ENCODE measurements at regions not wholly inside any gene's neighbourhood (a gene's known extent, or its start where the extent isn't known, plus 50 kb on each side); places are given as distances from the start of the nearest gene placed in this dataset.

GRCh38 chr14:80146941-80147340 lies 64.4 kb downstream of the DIO2 start:
- no peaks in the 10 kb centered on the region for H3K79me2 ChIP-seq (ENCODE audit: low read length)
- H3K9me3 ChIP-seq (ENCODE audit: low read length), result no peaks in the 10 kb centered on the region
- no peak overlapping the region for H3K4me2 ChIP-seq (ENCODE audit: low read depth, low read length, poor library complexity, severe bottlenecking)
- DNase-seq, result no peak
- no peak overlapping the region for H3K9ac ChIP-seq (ENCODE audit: low read length)
- H2AFZ ChIP-seq (ENCODE audit: low read length), result no peak overlapping the region
- 0 out of 2 replicates have a peak, but pooled peaks cover under 1% of the 10 kb centered on the region for H3K27me3 ChIP-seq (ENCODE audit: low read length)
- H3K27ac ChIP-seq (ENCODE audit: low read length), result no peak overlapping the region
- H3K36me3 ChIP-seq (ENCODE audit: insufficient read depth, low read length), result no peaks in the 10 kb centered on the region
- no peak overlapping the region for H3K4me3 ChIP-seq (ENCODE audit: low read length)
- H4K20me1 ChIP-seq (ENCODE audit: insufficient read depth, low read depth, low read length), result no peaks in the 10 kb centered on the region
- 0 out of 2 replicates have a peak, but pooled peaks cover 9% of the 10 kb centered on the region for H3K9me2 ChIP-seq (replicated peaks; ENCODE audit: insufficient read depth, low read length)
- no peaks in the 10 kb centered on the region for H3K4me1 ChIP-seq (ENCODE audit: low read length)

- no peaks in the 10 kb centered on the region for H3K9me2 ChIP-seq (replicated peaks; ENCODE audit: insufficient read depth, low read length)
Measured at GRCh38 chr14:80136358-80136757, 74.9 kb downstream of the DIO2 start.

GRCh38 chr14:80135305-80136088 lies 75.8 kb downstream of the DIO2 start:
- H3K27ac ChIP-seq (ENCODE audit: low read length), result no peak overlapping the region

More at GRCh38 chr14:80136358-80136757, 74.9 kb downstream of the DIO2 start:
- no peak overlapping the region for H3K9ac ChIP-seq (ENCODE audit: low read length)
- H3K27me3 ChIP-seq (ENCODE audit: low read length), result no peaks in the 10 kb centered on the region
- H3K36me3 ChIP-seq (ENCODE audit: insufficient read depth, low read length), result no peaks in the 10 kb centered on the region
- H3K4me3 ChIP-seq (ENCODE audit: low read length), result no peak overlapping the region
- H3K79me2 ChIP-seq (ENCODE audit: low read length), result no peaks in the 10 kb centered on the region
- H3K4me1 ChIP-seq (ENCODE audit: low read length), result no peaks in the 10 kb centered on the region
- no peaks in the 10 kb centered on the region for H4K20me1 ChIP-seq (ENCODE audit: insufficient read depth, low read depth, low read length)
- no peak for DNase-seq
- H3K9me3 ChIP-seq (ENCODE audit: low read length), result peaks cover 5% of the 10 kb centered on the region; the same call in 1 of the 2 replicates
- H2AFZ ChIP-seq (ENCODE audit: low read length), result no peak overlapping the region
- no peak overlapping the region for H3K27ac ChIP-seq (ENCODE audit: low read length)
- H3K4me2 ChIP-seq (ENCODE audit: low read depth, low read length, poor library complexity, severe bottlenecking), result no peak overlapping the region

GRCh38 chr14:80134321-80134720 lies 77.0 kb downstream of the DIO2 start:
- Histone ChIP-seq H3K9me3 (ENCODE audit: low read length) (peaks cover 5% of the 10 kb centered on the region; the same call in 1 of the 2 replicates), H3K9me2 (replicated peaks; ENCODE audit: insufficient read depth, low read length) (no peaks in the 10 kb centered on the region), H3K27me3 (ENCODE audit: low read length) (no peaks in the 10 kb centered on the region), H4K20me1 (ENCODE audit: insufficient read depth, low read depth, low read length) (no peaks in the 10 kb centered on the region), H3K4me1 (ENCODE audit: low read length) (no peaks in the 10 kb centered on the region), H3K36me3 (ENCODE audit: insufficient read depth, low read length) (no peaks in the 10 kb centered on the region), H3K27ac (ENCODE audit: low read length) (no peak overlapping the region), H3K4me2 (ENCODE audit: low read depth, low read length, poor library complexity, severe bottlenecking) (no peak overlapping the region), H3K9ac (ENCODE audit: low read length) (no peak overlapping the region), H3K4me3 (ENCODE audit: low read length) (no peak overlapping the region), H2AFZ (ENCODE audit: low read length) (no peak overlapping the region), H3K79me2 (ENCODE audit: low read length) (no peaks in the 10 kb centered on the region)
- DNase-seq, result no peak

More at GRCh38 chr14:80135305-80136088, 75.8 kb downstream of the DIO2 start:
- H3K79me2 ChIP-seq (ENCODE audit: low read length), result no peaks in the 10 kb centered on the region
- H3K4me2 ChIP-seq (ENCODE audit: low read depth, low read length, poor library complexity, severe bottlenecking), result no peak overlapping the region
- H3K4me1 ChIP-seq (ENCODE audit: low read length), result no peaks in the 10 kb centered on the region
- DNase-seq, result no peak
- H3K9ac ChIP-seq (ENCODE audit: low read length), result no peak overlapping the region
- H2AFZ ChIP-seq (ENCODE audit: low read length), result no peak overlapping the region
- no peaks in the 10 kb centered on the region for H3K36me3 ChIP-seq (ENCODE audit: insufficient read depth, low read length)
- H4K20me1 ChIP-seq (ENCODE audit: insufficient read depth, low read depth, low read length), result no peaks in the 10 kb centered on the region
- no peak overlapping the region for H3K4me3 ChIP-seq (ENCODE audit: low read length)
- peaks cover 5% of the 10 kb centered on the region; the same call in 1 of the 2 replicates for H3K9me3 ChIP-seq (ENCODE audit: low read length)
- no peaks in the 10 kb centered on the region for H3K9me2 ChIP-seq (replicated peaks; ENCODE audit: insufficient read depth, low read length)
- no peaks in the 10 kb centered on the region for H3K27me3 ChIP-seq (ENCODE audit: low read length)

GRCh38 chr14:80133457-80133856 lies 77.8 kb downstream of the DIO2 start:
- no peaks in the 10 kb centered on the region for H3K27me3 ChIP-seq (ENCODE audit: low read length)
- H3K4me3 ChIP-seq (ENCODE audit: low read length), result no peak overlapping the region
- H3K9me3 ChIP-seq (ENCODE audit: low read length), result peaks cover 5% of the 10 kb centered on the region; the same call in 1 of the 2 replicates
- H2AFZ ChIP-seq (ENCODE audit: low read length), result no peak overlapping the region
- no peak overlapping the region for H3K9ac ChIP-seq (ENCODE audit: low read length)
- H3K9me2 ChIP-seq (replicated peaks; ENCODE audit: insufficient read depth, low read length), result no peaks in the 10 kb centered on the region
- H4K20me1 ChIP-seq (ENCODE audit: insufficient read depth, low read depth, low read length), result no peaks in the 10 kb centered on the region
- no peak overlapping the region for H3K4me2 ChIP-seq (ENCODE audit: low read depth, low read length, poor library complexity, severe bottlenecking)
- DNase-seq, result no peak
- H3K36me3 ChIP-seq (ENCODE audit: insufficient read depth, low read length), result no peaks in the 10 kb centered on the region
- H3K79me2 ChIP-seq (ENCODE audit: low read length), result no peaks in the 10 kb centered on the region
- no peak overlapping the region for H3K27ac ChIP-seq (ENCODE audit: low read length)
- no peaks in the 10 kb centered on the region for H3K4me1 ChIP-seq (ENCODE audit: low read length)

- no peaks in the 10 kb centered on the region for H3K9me3 ChIP-seq (ENCODE audit: low read length)
- no peaks in the 10 kb centered on the region for H3K9me2 ChIP-seq (replicated peaks; ENCODE audit: insufficient read depth, low read length)
- H4K20me1 ChIP-seq (ENCODE audit: insufficient read depth, low read depth, low read length), result no peaks in the 10 kb centered on the region
- H2AFZ ChIP-seq (ENCODE audit: low read length), result no peak overlapping the region
- no peak overlapping the region for H3K4me2 ChIP-seq (ENCODE audit: low read depth, low read length, poor library complexity, severe bottlenecking)
- H3K36me3 ChIP-seq (ENCODE audit: insufficient read depth, low read length), result no peaks in the 10 kb centered on the region
- DNase-seq, result no peak
- H3K4me1 ChIP-seq (ENCODE audit: low read length), result no peaks in the 10 kb centered on the region
- no peaks in the 10 kb centered on the region for H3K27me3 ChIP-seq (ENCODE audit: low read length)
- H3K79me2 ChIP-seq (ENCODE audit: low read length), result no peaks in the 10 kb centered on the region
- no peak overlapping the region for H3K9ac ChIP-seq (ENCODE audit: low read length)
- no peak overlapping the region for H3K27ac ChIP-seq (ENCODE audit: low read length)
- no peak overlapping the region for H3K4me3 ChIP-seq (ENCODE audit: low read length)
Measured at GRCh38 chr14:80127466-80127865, 83.8 kb downstream of the DIO2 start.

GRCh38 chr14:80124794-80125193 lies 86.5 kb downstream of the DIO2 start:
- Histone ChIP-seq H3K4me2 (ENCODE audit: low read depth, low read length, poor library complexity, severe bottlenecking) (no peak overlapping the region), H3K9me2 (replicated peaks; ENCODE audit: insufficient read depth, low read length) (no peaks in the 10 kb centered on the region), H3K27ac (ENCODE audit: low read length) (no peak overlapping the region), H3K4me1 (ENCODE audit: low read length) (no peaks in the 10 kb centered on the region), H2AFZ (ENCODE audit: low read length) (no peak overlapping the region), H3K4me3 (ENCODE audit: low read length) (no peak overlapping the region), H3K36me3 (ENCODE audit: insufficient read depth, low read length) (no peaks in the 10 kb centered on the region), H3K79me2 (ENCODE audit: low read length) (no peaks in the 10 kb centered on the region), H3K27me3 (ENCODE audit: low read length) (no peaks in the 10 kb centered on the region), H3K9me3 (ENCODE audit: low read length) (no peaks in the 10 kb centered on the region), H4K20me1 (ENCODE audit: insufficient read depth, low read depth, low read length) (no peaks in the 10 kb centered on the region), H3K9ac (ENCODE audit: low read length) (no peak overlapping the region)
- no peak for DNase-seq

- Histone ChIP-seq H3K4me2 (ENCODE audit: low read depth, low read length, poor library complexity, severe bottlenecking) (no peak overlapping the region), H3K79me2 (ENCODE audit: low read length) (no peaks in the 10 kb centered on the region), H4K20me1 (ENCODE audit: insufficient read depth, low read depth, low read length) (no peaks in the 10 kb centered on the region), H3K9me2 (replicated peaks; ENCODE audit: insufficient read depth, low read length) (no peaks in the 10 kb centered on the region), H3K9me3 (ENCODE audit: low read length) (no peaks in the 10 kb centered on the region), H3K36me3 (ENCODE audit: insufficient read depth, low read length) (no peaks in the 10 kb centered on the region), H2AFZ (ENCODE audit: low read length) (no peak overlapping the region), H3K4me1 (ENCODE audit: low read length) (no peaks in the 10 kb centered on the region), H3K27me3 (ENCODE audit: low read length) (no peaks in the 10 kb centered on the region), H3K4me3 (ENCODE audit: low read length) (no peak overlapping the region), H3K9ac (ENCODE audit: low read length) (no peak overlapping the region), H3K27ac (ENCODE audit: low read length) (no peak overlapping the region)
- DNase-seq, result no peak
Measured at GRCh38 chr14:80117876-80118275, 93.4 kb downstream of the DIO2 start.

Measured in Karpas-422 (cell line).